ENCODE measurements at regions not wholly inside any gene's neighbourhood (a gene's known extent, or its start where the extent isn't known, plus 50 kb on each side); places are given as distances from the start of the nearest gene placed in this dataset.

DNA sequence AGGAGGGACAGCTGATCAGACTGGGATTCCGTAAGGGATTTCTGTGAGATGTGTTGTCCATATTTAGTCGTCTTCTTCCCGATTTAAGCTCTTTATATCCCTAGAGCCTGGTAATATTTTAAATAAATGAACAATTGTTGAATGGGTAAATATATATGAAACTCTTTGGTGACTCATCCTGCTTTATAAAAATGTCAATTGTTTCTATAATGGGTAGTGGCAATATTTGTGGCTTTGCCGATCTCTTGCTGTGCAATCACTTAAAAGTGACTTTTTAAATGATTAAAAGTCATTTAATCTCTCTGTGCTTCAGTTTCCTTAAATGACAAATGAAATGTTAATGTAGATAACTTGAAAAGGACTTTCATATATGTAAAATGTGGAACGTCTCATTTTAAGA is 339.2 kb downstream of the RNF144A start:
- Histone ChIP-seq H2AFZ (ENCODE audit: low read length) (no peak overlapping the region), H3K23me2 (ENCODE audit: insufficient read length, low read depth, low read length, poor library complexity, severe bottlenecking) (no peaks in the 10 kb centered on the region), H4K5ac (ENCODE audit: insufficient read length, low read depth, low read length) (no peak overlapping the region), H3K9ac (ENCODE audit: extremely low read depth, insufficient read length, low read length) (no peak overlapping the region), H3K79me2 (ENCODE audit: insufficient read depth, low read length) (no peaks in the 10 kb centered on the region), H4K8ac (replicated peaks; ENCODE audit: insufficient read length, low read depth, low read length) (no peak overlapping the region), H2AK5ac (ENCODE audit: insufficient read length, low read length) (no peak overlapping the region), H2BK15ac (ENCODE audit: low read depth, low read length) (no peak overlapping the region), H3K14ac (ENCODE audit: insufficient read depth, low read length) (no peak overlapping the region), H3K4me2 (ENCODE audit: insufficient read depth, insufficient read length, low read length) (no peak overlapping the region), H3K23ac (ENCODE audit: insufficient read length, low read depth, low read length) (no peak overlapping the region), H3K79me1 (ENCODE audit: insufficient read depth, low read depth, low read length, poor library complexity, severe bottlenecking) (no peaks in the 10 kb centered on the region), H3K4ac (ENCODE audit: low read depth, low read length) (no peak overlapping the region), H2BK120ac (ENCODE audit: low read depth, low read length, poor library complexity, severe bottlenecking) (no peak overlapping the region), H3T11ph (ENCODE audit: low read length) (no peak overlapping the region), H4K91ac (ENCODE audit: insufficient read length, low read depth, low read length) (no peak overlapping the region), H2BK20ac (ENCODE audit: low read depth, low read length, poor library complexity, severe bottlenecking) (no peak overlapping the region), H3K18ac (ENCODE audit: insufficient read length, low read depth, low read length) (no peak overlapping the region), H4K20me1 (ENCODE audit: control insufficient read depth, insufficient read depth, insufficient read length) (no peaks in the 10 kb centered on the region), H3K9me3 (ENCODE audit: control insufficient read depth, low read depth, low read length) (no peaks in the 10 kb centered on the region), H3K56ac (ENCODE audit: insufficient read length, low read depth, low read length) (no peak overlapping the region), H3K4me1 (ENCODE audit: insufficient read depth, low read length) (no peaks in the 10 kb centered on the region), H2BK5ac (ENCODE audit: insufficient read length, low read length) (no peak overlapping the region), H3K27ac (ENCODE audit: insufficient read length, low read depth, low read length) (no peak overlapping the region), H2BK12ac (ENCODE audit: insufficient read length, low read depth, low read length) (no peak overlapping the region), H3K27me3 (ENCODE audit: insufficient read depth, low read length) (no peaks in the 10 kb centered on the region)
- Mint-ChIP-seq H3K4me3 (no peak overlapping the region), H3K36me3 (ENCODE audit: insufficient read depth in 1 of 3, low read depth in 3 of 3) (peaks cover 0 to 6% (median 2%) of the 10 kb centered on the region in 3 experiments; a peak in 5 of 7 replicates), H3K9me3 (peaks cover 6 to 8% of the 10 kb centered on the region in 2 experiments; a peak in 2 of 5 replicates), H3K27me3 (ENCODE audit: low read depth) (no peaks in the 10 kb centered on the region), H3K27ac (no peak overlapping the region), H3K4me1 (peaks cover 10 to 15% of the 10 kb centered on the region in 2 experiments)
- no CpG with 5 or more reads among the region's 5 CpGs for WGBS (ENCODE audit: extremely low coverage, insufficient read length, low lambda C conversion rate)
- TF ChIP-seq CTCF (conservative IDR thresholded peaks at IDR 0.05) = no peak
- no peak for DNase-seq

Measured in H9 (cell line).